ENCODE measurements at regions not wholly inside any gene's neighbourhood (a gene's known extent, or its start where the extent isn't known, plus 50 kb on each side); places are given as distances from the start of the nearest gene placed in this dataset.

GRCh38 chr21:38621132-38621531 is 122.9 kb upstream of the ERG start:
- no peak for TF ChIP-seq CTCF (IDR thresholded peaks at IDR 0.05; ENCODE audit: low read depth, low read length, poor library complexity, severe bottlenecking)
- no peak for TF ChIP-seq EZH2phosphoT487 (IDR thresholded peaks at IDR 0.05; ENCODE audit: borderline replicate concordance, low read length)

Measured in DOHH2 (cell line).